SK-N-MC (cell line): ENCODE measurements at regions not wholly inside any gene's neighbourhood (a gene's known extent, or its start where the extent isn't known, plus 50 kb on each side); places are given as distances from the start of the nearest gene placed in this dataset.

Experiments
- EZH2 ChIP-seq: fragments of 200-600 bp; sonication (generic); IDR thresholded peaks from one replicate; pipeline ENCODE4 v1.6.1; 2017; ENCODE audit warnings: antibody characterized with exemption
- POLR2AphosphoS5 ChIP-seq: IDR thresholded peaks from 2 replicates; pipeline ENCODE4 v1.6.1; 2012; ENCODE audit warnings: mild to moderate bottlenecking, low read depth, low read length, borderline replicate concordance

DNA sequence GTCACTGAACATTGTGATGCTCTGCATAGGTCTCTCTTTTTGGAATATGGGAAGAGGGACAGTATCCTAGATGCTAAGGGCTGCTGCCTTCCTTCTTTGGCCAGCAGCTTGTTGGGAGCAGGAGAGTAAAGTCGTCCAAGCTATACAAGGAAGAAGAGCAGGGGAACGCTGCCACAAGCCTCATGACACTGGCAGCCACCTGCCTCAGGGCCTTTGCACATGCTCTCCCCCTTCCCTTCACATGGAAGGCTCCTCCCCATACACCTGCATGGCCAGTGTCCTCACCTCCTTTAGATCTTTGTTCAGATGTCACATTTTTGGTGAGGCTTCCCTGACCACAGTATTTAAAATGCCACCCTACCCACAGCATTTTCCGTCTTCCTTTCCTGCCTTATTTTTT lies 78.1 kb upstream of the CRHR1 start:
- no peak for TF ChIP-seq EZH2
- no peak for TF ChIP-seq POLR2AphosphoS5
